GM12892 (cell line): ENCODE measurements at regions not wholly inside any gene's neighbourhood (a gene's known extent, or its start where the extent isn't known, plus 50 kb on each side); places are given as distances from the start of the nearest gene placed in this dataset.

ENCODE experiments used
- POLR2A ChIP-seq: IDR thresholded peaks from 2 replicates; pipeline ENCODE4 v1.6.1; 2011; ENCODE audit warnings: low read depth, low read length, control low read depth
- TAF1 ChIP-seq: IDR thresholded peaks from 2 replicates; pipeline ENCODE4 v1.6.1; 2011; ENCODE audit warnings: low read depth, mild to moderate bottlenecking, control low read depth, low read length, borderline replicate concordance

DNA sequence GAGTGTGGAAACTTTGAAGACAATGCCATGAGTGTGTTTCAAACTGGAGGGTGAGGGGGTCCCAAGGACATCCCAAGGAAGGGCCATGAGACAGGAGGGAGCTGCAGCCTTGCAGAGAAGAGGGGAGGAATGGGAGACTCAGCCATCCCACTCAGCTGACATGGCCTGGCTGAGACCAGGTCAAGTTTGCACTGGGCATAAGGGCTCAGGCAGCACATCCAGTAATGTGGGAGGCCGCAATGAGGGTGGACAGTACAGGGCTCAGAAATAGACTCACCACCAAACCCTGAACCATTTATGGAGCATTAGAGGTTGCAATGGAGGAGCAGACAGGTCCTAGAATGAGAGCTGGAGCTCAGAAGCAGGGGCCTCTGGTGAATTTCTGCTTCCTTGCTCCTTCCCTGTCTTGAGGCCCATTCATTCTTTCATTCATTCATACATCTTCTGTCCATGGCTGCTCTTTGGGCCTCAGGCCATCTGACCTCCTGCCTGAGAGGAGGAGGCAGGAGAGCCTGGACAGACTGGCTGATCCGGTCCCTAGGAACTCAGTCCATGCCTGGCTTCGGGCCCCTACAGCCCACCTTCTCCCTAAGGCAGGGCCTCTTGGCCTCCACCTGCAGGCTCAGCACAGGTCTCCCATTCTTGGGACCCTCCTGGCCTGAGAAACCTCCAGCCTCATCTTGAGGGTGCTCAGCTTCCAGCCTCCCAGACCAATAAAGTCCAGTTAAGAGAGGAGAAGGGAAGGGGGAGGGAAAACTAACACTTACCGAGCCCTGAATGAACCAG, 70.5 kb upstream of the CDH5 start:
- TF ChIP-seq TAF1 (no peak), POLR2A (no peak)
